Ishikawa (cell line): ENCODE measurements at regions not wholly inside any gene's neighbourhood (a gene's known extent, or its start where the extent isn't known, plus 50 kb on each side); places are given as distances from the start of the nearest gene placed in this dataset.

ENCODE experiments used
- CEBPB ChIP-seq: IDR thresholded peaks from 2 replicates; pipeline ENCODE4 v1.6.1; 2012
- CREB1 ChIP-seq: IDR thresholded peaks from 2 replicates; pipeline ENCODE4 v1.6.1; 2012; ENCODE audit warnings: low read depth
- EP300 ChIP-seq: IDR thresholded peaks from 2 replicates; pipeline ENCODE4 v1.6.1; 2012; ENCODE audit warnings: borderline replicate concordance
- FOXM1 ChIP-seq: IDR thresholded peaks from 2 replicates; pipeline ENCODE4 v1.6.1; 2012; ENCODE audit warnings: low read depth, borderline replicate concordance
- NFIC ChIP-seq: IDR thresholded peaks from 2 replicates; pipeline ENCODE4 v1.6.1; 2012
- RAD21 ChIP-seq: IDR thresholded peaks from 2 replicates; pipeline ENCODE4 v1.6.1; 2012; ENCODE audit warnings: low read depth
- TAF1 ChIP-seq: IDR thresholded peaks from 2 replicates; pipeline ENCODE4 v1.6.1; 2012; ENCODE audit warnings: low read depth, mild to moderate bottlenecking
- TCF12 ChIP-seq: IDR thresholded peaks from 2 replicates; pipeline ENCODE4 v1.6.1; 2012; ENCODE audit warnings: low read depth
- USF1 ChIP-seq: IDR thresholded peaks from 2 replicates; pipeline ENCODE4 v1.6.1; 2012
- YY1 ChIP-seq: IDR thresholded peaks from 2 replicates; pipeline ENCODE4 v1.6.1; 2012; ENCODE audit warnings: low read depth
- ZBTB7A ChIP-seq: IDR thresholded peaks from 2 replicates; pipeline ENCODE4 v1.6.1; 2012; ENCODE audit warnings: low read depth
- TF ChIP-seq, protein P1 (sequence below): IDR thresholded peaks from 2 replicates; pipeline ENCODE4 v1.6.1; 2012; ENCODE audit warnings: low read depth, mild to moderate bottlenecking
- TF ChIP-seq, protein P2 (sequence below): IDR thresholded peaks from 2 replicates; pipeline ENCODE4 v1.6.1; 2012

- TF ChIP-seq, protein P1, sequence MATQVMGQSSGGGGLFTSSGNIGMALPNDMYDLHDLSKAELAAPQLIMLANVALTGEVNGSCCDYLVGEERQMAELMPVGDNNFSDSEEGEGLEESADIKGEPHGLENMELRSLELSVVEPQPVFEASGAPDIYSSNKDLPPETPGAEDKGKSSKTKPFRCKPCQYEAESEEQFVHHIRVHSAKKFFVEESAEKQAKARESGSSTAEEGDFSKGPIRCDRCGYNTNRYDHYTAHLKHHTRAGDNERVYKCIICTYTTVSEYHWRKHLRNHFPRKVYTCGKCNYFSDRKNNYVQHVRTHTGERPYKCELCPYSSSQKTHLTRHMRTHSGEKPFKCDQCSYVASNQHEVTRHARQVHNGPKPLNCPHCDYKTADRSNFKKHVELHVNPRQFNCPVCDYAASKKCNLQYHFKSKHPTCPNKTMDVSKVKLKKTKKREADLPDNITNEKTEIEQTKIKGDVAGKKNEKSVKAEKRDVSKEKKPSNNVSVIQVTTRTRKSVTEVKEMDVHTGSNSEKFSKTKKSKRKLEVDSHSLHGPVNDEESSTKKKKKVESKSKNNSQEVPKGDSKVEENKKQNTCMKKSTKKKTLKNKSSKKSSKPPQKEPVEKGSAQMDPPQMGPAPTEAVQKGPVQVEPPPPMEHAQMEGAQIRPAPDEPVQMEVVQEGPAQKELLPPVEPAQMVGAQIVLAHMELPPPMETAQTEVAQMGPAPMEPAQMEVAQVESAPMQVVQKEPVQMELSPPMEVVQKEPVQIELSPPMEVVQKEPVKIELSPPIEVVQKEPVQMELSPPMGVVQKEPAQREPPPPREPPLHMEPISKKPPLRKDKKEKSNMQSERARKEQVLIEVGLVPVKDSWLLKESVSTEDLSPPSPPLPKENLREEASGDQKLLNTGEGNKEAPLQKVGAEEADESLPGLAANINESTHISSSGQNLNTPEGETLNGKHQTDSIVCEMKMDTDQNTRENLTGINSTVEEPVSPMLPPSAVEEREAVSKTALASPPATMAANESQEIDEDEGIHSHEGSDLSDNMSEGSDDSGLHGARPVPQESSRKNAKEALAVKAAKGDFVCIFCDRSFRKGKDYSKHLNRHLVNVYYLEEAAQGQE, result no peak
- TF ChIP-seq TCF12 (no peak), USF1 (no peak), TAF1 (no peak), YY1 (no peak), CREB1 (no peak), CEBPB (no peak), EP300 (no peak), NFIC (no peak), ZBTB7A (no peak), FOXM1 (no peak), RAD21 (no peak)
- TF ChIP-seq, protein P2, sequence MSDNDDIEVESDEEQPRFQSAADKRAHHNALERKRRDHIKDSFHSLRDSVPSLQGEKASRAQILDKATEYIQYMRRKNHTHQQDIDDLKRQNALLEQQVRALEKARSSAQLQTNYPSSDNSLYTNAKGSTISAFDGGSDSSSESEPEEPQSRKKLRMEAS, result no peak
Measured at GRCh38 chr7:42475082-42475481, 238.1 kb upstream of the GLI3 start.
